Adrenal gland (tissue), 7 donors: ENCODE measurements at regions not wholly inside any gene's neighbourhood (a gene's known extent, or its start where the extent isn't known, plus 50 kb on each side); places are given as distances from the start of the nearest gene placed in this dataset.

ENCODE experiments used
- DNase-seq, 7 donors: peaks; one replicate each; pipeline ENCODE4 v3.0.0-alpha.2; 2019 to 2020
- H3K27ac ChIP-seq, 5 donors: fragments of 200-600 bp; sonication (generic) in 4 of 5; 1 replicate in 3 of 5; 2 replicates in 2 of 5; pipeline versions ENCODE4 v1.5.1 to v1.8.0; 2016 to 2020; ENCODE audit warnings: mild to moderate bottlenecking in 1 of 5
- H3K27me3 ChIP-seq: fragments of 200-600 bp; 2 replicates; pipeline ENCODE4 v1.8.0; 2021
- H3K36me3 ChIP-seq, 2 donors: fragments of 200-600 bp; replicated peaks in 1 of 2; 1 replicate in 1 of 2; 2 replicates in 1 of 2; pipeline versions ENCODE4 v1.5.1 to v1.8.0; 2018 to 2022
- H3K4me1 ChIP-seq, 2 donors: fragments of 200-600 bp; replicated peaks in 1 of 2; 1 replicate in 1 of 2; 2 replicates in 1 of 2; pipeline versions ENCODE4 v1.5.1 to v1.8.0; 2018 to 2021
- H3K4me3 ChIP-seq, 4 donors: fragments of 200-600 bp; sonication (generic) in 3 of 4; one replicate each; pipeline ENCODE4 v1.5.1; 2016 to 2018
- H3K9me3 ChIP-seq, 3 donors: fragments of 200-600 bp; sonication (generic) in 1 of 3; replicated peaks in 1 of 3; 1 replicate in 2 of 3; 2 replicates in 1 of 3; pipeline versions ENCODE4 v1.5.1 to v1.8.0; 2016 to 2021
- POLR2A ChIP-seq, 2 donors: fragments of 450-650 bp; IDR thresholded peaks; one replicate each; pipeline ENCODE4 v1.6.1; 2017; ENCODE audit warnings: antibody characterized with exemption in 2 of 2, mild to moderate bottlenecking in 2 of 2, moderate library complexity in 1 of 2
- intact Hi-C, 2 donors: fragments of 100-400 bp; cut with DNase I; formaldehyde crosslinking; loops; one replicate each; pipeline versions ENCODE4 v1.14.1 to v1.15.0; 2022 to 2023
- TF ChIP-seq, protein P1 (sequence below), 6 experiments: fragments of 450-650 bp in 4 of 6; fragments of 200-600 bp in 2 of 6; sonication (generic) in 1 of 6; IDR thresholded peaks; 1 replicate in 5 of 6; 2 replicates in 1 of 6; pipeline versions ENCODE4 v1.5.1 to v1.8.0; 2016 to 2021; ENCODE audit warnings: antibody characterized with exemption in 6 of 6, mild to moderate bottlenecking in 2 of 6, moderate library complexity in 1 of 6
- donor health status: DM: yes; HTN: yes; CAD: no.
- donor health status: DM: no; HTN: no; CAD: no.
- donor health status: DM: no; HTN: no; CAD: no.

DNA sequence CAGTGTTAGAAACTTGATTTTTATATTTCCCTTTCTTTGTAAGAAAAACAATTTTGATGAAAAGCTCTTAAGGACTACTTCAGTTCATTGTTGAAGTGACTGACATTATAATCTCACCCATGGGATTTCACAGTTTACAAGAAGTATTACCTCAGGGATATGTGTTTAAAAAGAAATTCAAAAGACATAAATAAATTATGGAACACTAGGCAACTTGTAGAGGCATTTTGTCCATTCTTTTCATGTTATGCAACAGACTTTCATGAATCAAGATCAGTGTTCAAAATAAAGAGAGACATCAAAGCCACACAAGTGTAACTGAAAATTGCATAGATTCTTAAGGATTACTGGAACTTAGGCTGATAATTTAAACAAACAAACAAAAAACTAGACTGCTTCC lies 196.8 kb upstream of the AGTR1 start:
- Histone ChIP-seq H3K4me3 (no peak overlapping the region), H3K36me3 (no peaks in the 10 kb centered on the region), H3K27me3 (no peaks in the 10 kb centered on the region), H3K4me1 (no peaks in the 10 kb centered on the region), H3K27ac (no peak overlapping the region), H3K9me3 (no peaks in the 10 kb centered on the region)
- DNase-seq = no peak
- intact Hi-C loops = no loop called here
- TF ChIP-seq POLR2A (IDR thresholded peaks at IDR 0.05) = no peak
- TF ChIP-seq, protein P1, sequence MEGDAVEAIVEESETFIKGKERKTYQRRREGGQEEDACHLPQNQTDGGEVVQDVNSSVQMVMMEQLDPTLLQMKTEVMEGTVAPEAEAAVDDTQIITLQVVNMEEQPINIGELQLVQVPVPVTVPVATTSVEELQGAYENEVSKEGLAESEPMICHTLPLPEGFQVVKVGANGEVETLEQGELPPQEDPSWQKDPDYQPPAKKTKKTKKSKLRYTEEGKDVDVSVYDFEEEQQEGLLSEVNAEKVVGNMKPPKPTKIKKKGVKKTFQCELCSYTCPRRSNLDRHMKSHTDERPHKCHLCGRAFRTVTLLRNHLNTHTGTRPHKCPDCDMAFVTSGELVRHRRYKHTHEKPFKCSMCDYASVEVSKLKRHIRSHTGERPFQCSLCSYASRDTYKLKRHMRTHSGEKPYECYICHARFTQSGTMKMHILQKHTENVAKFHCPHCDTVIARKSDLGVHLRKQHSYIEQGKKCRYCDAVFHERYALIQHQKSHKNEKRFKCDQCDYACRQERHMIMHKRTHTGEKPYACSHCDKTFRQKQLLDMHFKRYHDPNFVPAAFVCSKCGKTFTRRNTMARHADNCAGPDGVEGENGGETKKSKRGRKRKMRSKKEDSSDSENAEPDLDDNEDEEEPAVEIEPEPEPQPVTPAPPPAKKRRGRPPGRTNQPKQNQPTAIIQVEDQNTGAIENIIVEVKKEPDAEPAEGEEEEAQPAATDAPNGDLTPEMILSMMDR (IDR thresholded peaks at IDR 0.05) = no peak

DNA sequence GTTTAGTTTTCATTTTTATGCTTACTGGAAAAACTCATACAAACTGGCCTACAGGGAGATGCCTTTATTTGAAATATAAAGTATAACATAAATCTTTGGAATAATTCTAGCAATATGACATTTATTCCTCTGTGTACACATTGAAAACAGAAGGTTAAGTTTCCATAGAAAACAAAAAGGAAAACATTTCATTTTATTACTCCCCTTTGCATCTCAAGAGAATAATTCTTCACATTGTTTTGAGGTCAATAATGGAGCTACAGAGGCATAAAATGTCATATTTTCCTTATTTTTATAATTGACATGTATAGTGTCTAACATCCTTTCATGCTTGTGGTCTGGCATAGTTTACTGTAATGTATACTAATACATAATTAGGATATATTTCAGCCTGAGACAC lies 187.6 kb upstream of the AGTR1 start:
- no peaks in the 10 kb centered on the region for H3K27me3 ChIP-seq
- TF ChIP-seq, protein P1 (IDR thresholded peaks at IDR 0.05) = no peak
- TF ChIP-seq POLR2A (IDR thresholded peaks at IDR 0.05) = no peak
- intact Hi-C loops = no loop called here
- no peak overlapping the region for H3K27ac ChIP-seq
- no peak overlapping the region for H3K4me3 ChIP-seq
- no peaks in the 10 kb centered on the region for H3K36me3 ChIP-seq
- H3K9me3 ChIP-seq = no peaks in the 10 kb centered on the region
- no peaks in the 10 kb centered on the region for H3K4me1 ChIP-seq
- no peak for DNase-seq

- Histone ChIP-seq H3K36me3 (no peaks in the 10 kb centered on the region), H3K27ac (no peak overlapping the region), H3K9me3 (no peaks in the 10 kb centered on the region), H3K4me1 (no peaks in the 10 kb centered on the region), H3K27me3 (no peaks in the 10 kb centered on the region), H3K4me3 (no peak overlapping the region)
- TF ChIP-seq, protein P1 (IDR thresholded peaks at IDR 0.05) = no peak
- TF ChIP-seq POLR2A (IDR thresholded peaks at IDR 0.05) = no peak
- intact Hi-C loops = no loop called here
- no peak for DNase-seq
These were observed 187.1 kb upstream of the AGTR1 start for GRCh38 chr3:148510561-148510960.

DNA sequence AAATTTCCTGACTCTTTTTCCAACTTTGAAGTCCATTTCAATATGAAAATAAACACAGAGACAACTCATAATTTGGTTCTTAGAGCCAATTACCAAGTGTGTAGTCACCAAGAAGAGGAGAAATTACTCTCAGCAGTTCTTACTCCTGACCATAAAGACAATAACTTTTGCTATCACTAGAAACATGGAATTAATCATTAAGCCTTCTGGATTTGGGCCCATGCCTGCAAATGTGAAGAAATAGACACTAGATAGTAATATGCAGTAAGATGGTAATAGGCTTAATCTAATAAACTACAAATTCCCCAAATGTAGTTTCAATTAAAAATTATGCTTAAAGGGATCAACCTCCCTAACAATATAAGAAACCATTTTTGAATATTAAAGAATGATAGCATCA lies 185.1 kb upstream of the AGTR1 start:
- H3K4me1 ChIP-seq = no peaks in the 10 kb centered on the region
- H3K36me3 ChIP-seq = no peaks in the 10 kb centered on the region
- TF ChIP-seq, protein P1 (IDR thresholded peaks at IDR 0.05) = no peak
- no peak for TF ChIP-seq POLR2A (IDR thresholded peaks at IDR 0.05)
- intact Hi-C loops = no loop called here
- no peak overlapping the region for H3K4me3 ChIP-seq
- DNase-seq = no peak
- no peaks in the 10 kb centered on the region for H3K27me3 ChIP-seq
- peaks cover 0 to 3% (median 0%) of the 10 kb centered on the region in 3 donors for H3K9me3 ChIP-seq
- no peak overlapping the region for H3K27ac ChIP-seq
